ENCODE measurements at regions not wholly inside any gene's neighbourhood (a gene's known extent, or its start where the extent isn't known, plus 50 kb on each side); places are given as distances from the start of the nearest gene placed in this dataset.

DNA sequence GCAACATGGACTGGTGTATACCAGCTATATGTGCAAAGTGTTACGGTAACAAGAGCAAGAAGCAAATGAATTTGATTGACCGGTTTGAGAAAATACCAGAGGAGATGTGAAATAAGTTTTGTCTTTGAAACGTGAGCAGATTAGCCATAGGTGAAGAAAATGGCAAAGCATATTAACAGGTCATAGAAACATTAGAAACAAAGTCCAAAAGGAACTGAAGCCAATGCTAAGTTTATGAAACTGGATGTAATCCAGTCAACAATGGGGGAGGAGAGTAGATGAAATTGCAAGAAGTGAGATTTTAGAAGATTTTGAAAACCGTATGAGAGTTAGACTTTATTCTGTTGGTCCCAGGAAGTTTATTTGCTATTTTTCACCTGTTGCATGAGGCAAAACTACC is 1315.4 kb upstream of the CHAC2 start:
- H3K36me3 ChIP-seq (replicated peaks; ENCODE audit: insufficient read depth, low read length): no peaks in the 10 kb centered on the region
- no peak overlapping the region for H3K4me3 ChIP-seq (ENCODE audit: low read length)
- TF ChIP-seq EZH2phosphoT487 (IDR thresholded peaks at IDR 0.05; ENCODE audit: low read length): no peak
- TF ChIP-seq EZH2 (optimal IDR thresholded peaks at IDR 0.05; ENCODE audit: low read depth, low read length): no peak
- TF ChIP-seq, protein P1, sequence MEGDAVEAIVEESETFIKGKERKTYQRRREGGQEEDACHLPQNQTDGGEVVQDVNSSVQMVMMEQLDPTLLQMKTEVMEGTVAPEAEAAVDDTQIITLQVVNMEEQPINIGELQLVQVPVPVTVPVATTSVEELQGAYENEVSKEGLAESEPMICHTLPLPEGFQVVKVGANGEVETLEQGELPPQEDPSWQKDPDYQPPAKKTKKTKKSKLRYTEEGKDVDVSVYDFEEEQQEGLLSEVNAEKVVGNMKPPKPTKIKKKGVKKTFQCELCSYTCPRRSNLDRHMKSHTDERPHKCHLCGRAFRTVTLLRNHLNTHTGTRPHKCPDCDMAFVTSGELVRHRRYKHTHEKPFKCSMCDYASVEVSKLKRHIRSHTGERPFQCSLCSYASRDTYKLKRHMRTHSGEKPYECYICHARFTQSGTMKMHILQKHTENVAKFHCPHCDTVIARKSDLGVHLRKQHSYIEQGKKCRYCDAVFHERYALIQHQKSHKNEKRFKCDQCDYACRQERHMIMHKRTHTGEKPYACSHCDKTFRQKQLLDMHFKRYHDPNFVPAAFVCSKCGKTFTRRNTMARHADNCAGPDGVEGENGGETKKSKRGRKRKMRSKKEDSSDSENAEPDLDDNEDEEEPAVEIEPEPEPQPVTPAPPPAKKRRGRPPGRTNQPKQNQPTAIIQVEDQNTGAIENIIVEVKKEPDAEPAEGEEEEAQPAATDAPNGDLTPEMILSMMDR (IDR thresholded peaks at IDR 0.05; ENCODE audit: low read length): no peak
- no peaks in the 10 kb centered on the region for H3K9me2 ChIP-seq (replicated peaks; ENCODE audit: insufficient read depth, low read length)
- H3K9me3 ChIP-seq (replicated peaks; ENCODE audit: insufficient read depth, low read length): no peaks in the 10 kb centered on the region
- no peaks in the 10 kb centered on the region for H3K4me1 ChIP-seq (ENCODE audit: low read length)
- no peak for DNase-seq
- H2AFZ ChIP-seq (ENCODE audit: low read length): no peak overlapping the region
- no peaks in the 10 kb centered on the region for H3K79me2 ChIP-seq (ENCODE audit: low read length)
- no peak overlapping the region for H3K4me2 ChIP-seq (ENCODE audit: low read depth, low read length)
- H3K9ac ChIP-seq (ENCODE audit: low read length): no peak overlapping the region
- no peaks in the 10 kb centered on the region for H3K27me3 ChIP-seq (replicated peaks; ENCODE audit: insufficient read depth, low read length)
- H3K27ac ChIP-seq (ENCODE audit: low read length): no peak overlapping the region
- H3F3A ChIP-seq (ENCODE audit: insufficient read depth, low read length): no peaks in the 10 kb centered on the region
- no peaks in the 10 kb centered on the region for H4K20me1 ChIP-seq (ENCODE audit: insufficient read depth, low read length)

DNA sequence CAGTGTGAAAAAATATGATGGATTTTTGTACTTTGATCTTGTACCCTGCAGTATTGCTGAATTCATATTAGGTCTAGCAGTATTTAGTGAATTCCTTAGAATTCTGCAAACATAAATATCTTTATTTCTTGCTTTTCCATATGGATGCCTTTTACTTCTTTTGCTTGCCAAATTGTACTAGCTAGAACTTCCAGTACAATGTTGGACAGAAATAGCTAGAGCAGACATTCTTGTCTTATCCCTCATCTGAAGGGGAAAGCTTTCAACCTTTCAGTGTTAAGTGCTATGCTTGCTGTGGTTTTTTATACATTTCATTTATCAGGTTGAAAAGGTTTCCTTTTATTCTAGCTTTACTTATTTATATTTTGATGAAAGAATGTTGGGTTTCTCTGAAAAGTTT is 1321.9 kb upstream of the CHAC2 start:
- H3K27ac ChIP-seq (ENCODE audit: low read length): no peak overlapping the region
- no peaks in the 10 kb centered on the region for H3K27me3 ChIP-seq (replicated peaks; ENCODE audit: insufficient read depth, low read length)
- H4K20me1 ChIP-seq (ENCODE audit: insufficient read depth, low read length): no peaks in the 10 kb centered on the region
- no peak overlapping the region for H3K4me3 ChIP-seq (ENCODE audit: low read length)
- no peaks in the 10 kb centered on the region for H3K4me1 ChIP-seq (ENCODE audit: low read length)
- no peak overlapping the region for H3K4me2 ChIP-seq (ENCODE audit: low read depth, low read length)
- H3F3A ChIP-seq (ENCODE audit: insufficient read depth, low read length): no peaks in the 10 kb centered on the region
- no peaks in the 10 kb centered on the region for H3K79me2 ChIP-seq (ENCODE audit: low read length)
- H3K9me2 ChIP-seq (replicated peaks; ENCODE audit: insufficient read depth, low read length): no peaks in the 10 kb centered on the region
- no peaks in the 10 kb centered on the region for H3K9me3 ChIP-seq (replicated peaks; ENCODE audit: insufficient read depth, low read length)
- no peaks in the 10 kb centered on the region for H3K36me3 ChIP-seq (replicated peaks; ENCODE audit: insufficient read depth, low read length)
- no peak overlapping the region for H2AFZ ChIP-seq (ENCODE audit: low read length)
- TF ChIP-seq EZH2 (optimal IDR thresholded peaks at IDR 0.05; ENCODE audit: low read depth, low read length): no peak
- TF ChIP-seq, protein P1 (IDR thresholded peaks at IDR 0.05; ENCODE audit: low read length): no peak
- no peak for TF ChIP-seq EZH2phosphoT487 (IDR thresholded peaks at IDR 0.05; ENCODE audit: low read length)
- DNase-seq: no peak
- no peak overlapping the region for H3K9ac ChIP-seq (ENCODE audit: low read length)

DNA sequence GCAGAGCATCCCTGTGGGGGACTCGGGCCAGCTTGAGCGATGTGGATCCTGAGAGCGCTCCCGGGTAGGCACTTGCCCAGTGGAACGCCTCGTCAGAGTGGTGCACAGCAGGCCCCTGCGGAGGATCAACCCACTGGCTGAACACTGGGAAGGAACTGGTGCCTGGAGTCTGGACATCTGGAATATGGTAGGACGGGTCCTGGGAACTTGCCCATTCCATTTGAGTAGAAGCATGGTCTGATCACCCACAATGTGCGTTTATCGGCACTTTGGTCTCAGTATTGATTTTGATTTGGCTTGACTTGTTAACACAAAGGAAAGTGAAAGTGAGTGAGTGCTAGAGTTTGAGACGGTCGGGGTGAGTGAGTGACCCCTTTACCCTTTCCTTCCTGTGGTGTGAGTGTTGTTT is 1336.2 kb upstream of the CHAC2 start:
- H3K79me2 ChIP-seq (ENCODE audit: low read length): no peaks in the 10 kb centered on the region
- H2AFZ ChIP-seq (ENCODE audit: low read length): no peak overlapping the region
- no peaks in the 10 kb centered on the region for H3K36me3 ChIP-seq (replicated peaks; ENCODE audit: insufficient read depth, low read length)
- no peak overlapping the region for H3K9ac ChIP-seq (ENCODE audit: low read length)
- no peak overlapping the region for H3K4me3 ChIP-seq (ENCODE audit: low read length)
- no peak for DNase-seq
- H3K9me3 ChIP-seq (replicated peaks; ENCODE audit: insufficient read depth, low read length): no peaks in the 10 kb centered on the region
- H3K4me2 ChIP-seq (ENCODE audit: low read depth, low read length): no peak overlapping the region
- H3K27ac ChIP-seq (ENCODE audit: low read length): no peak overlapping the region
- H3K4me1 ChIP-seq (ENCODE audit: low read length): no peaks in the 10 kb centered on the region
- TF ChIP-seq, protein P1 (IDR thresholded peaks at IDR 0.05; ENCODE audit: low read length): no peak
- TF ChIP-seq EZH2phosphoT487 (IDR thresholded peaks at IDR 0.05; ENCODE audit: low read length) (no peak), EZH2 (optimal IDR thresholded peaks at IDR 0.05; ENCODE audit: low read depth, low read length) (no peak)
- no peaks in the 10 kb centered on the region for H3F3A ChIP-seq (ENCODE audit: insufficient read depth, low read length)
- no peaks in the 10 kb centered on the region for H3K9me2 ChIP-seq (replicated peaks; ENCODE audit: insufficient read depth, low read length)
- H3K27me3 ChIP-seq (replicated peaks; ENCODE audit: insufficient read depth, low read length): no peaks in the 10 kb centered on the region
- no peaks in the 10 kb centered on the region for H4K20me1 ChIP-seq (ENCODE audit: insufficient read depth, low read length)
